Right cardiac atrium (tissue), 5 donors: ENCODE measurements at regions not wholly inside any gene's neighbourhood (a gene's known extent, or its start where the extent isn't known, plus 50 kb on each side); places are given as distances from the start of the nearest gene placed in this dataset.

Source experiments
- ATAC-seq, 2 donors: fragments of 200-7000 bp; cut with Tn5 transposase; one replicate each; pipeline versions ENCODE4 v1.8.0 to v1.9.1; 2020; ENCODE audit warnings: moderate library complexity in 2 of 2, mild to moderate bottlenecking in 1 of 2
- DNase-seq, 3 donors: peaks; one replicate each; pipeline ENCODE4 v3.0.0-alpha.2; 2020
- H3K27ac ChIP-seq: one replicate; pipeline ENCODE4 v1.5.1; 2013; ENCODE audit warnings: mild to moderate bottlenecking, low read length, control low read depth, moderate library complexity
- H3K27me3 ChIP-seq: one replicate; pipeline ENCODE4 v1.6.1; 2013; ENCODE audit not compliant: control insufficient read depth, insufficient read depth
- H3K4me1 ChIP-seq: one replicate; pipeline ENCODE4 v1.6.1; 2013; ENCODE audit warnings: low read length; ENCODE audit not compliant: control insufficient read depth, insufficient read depth
- H3K4me3 ChIP-seq: one replicate; pipeline ENCODE4 v1.5.1; 2013; ENCODE audit warnings: low read length, control low read depth
- H3K9me3 ChIP-seq: one replicate; pipeline ENCODE4 v1.6.1; 2013; ENCODE audit warnings: low read length; ENCODE audit not compliant: control insufficient read depth
- WGBS: extraction: QIAGEN DNeasy Blood & Tissue Kit; methylation state at CpG from one replicate; pipeline ENCODE4 v1.1.7; 2013; 5-methylcytosine and 5-hydroxymethylcytosine counted together
- intact Hi-C, 4 donors: fragments of 100-400 bp; cut with DNase I; formaldehyde crosslinking; loops; one replicate each; pipeline versions ENCODE4 v1.11.0 to v1.14.0; 2022 to 2023
- donor health status: healthy with polysubstance abuse.
- donor health status: DM: no; HTN: yes; CAD: no.
- donor health status: DM: no; HTN: no; CAD: no.
- donor health status: DM: no; HTN: yes; CAD: no; lungs with severe emphysema.
- donor health status: DM: yes; HTN: yes; CAD: no.

DNA sequence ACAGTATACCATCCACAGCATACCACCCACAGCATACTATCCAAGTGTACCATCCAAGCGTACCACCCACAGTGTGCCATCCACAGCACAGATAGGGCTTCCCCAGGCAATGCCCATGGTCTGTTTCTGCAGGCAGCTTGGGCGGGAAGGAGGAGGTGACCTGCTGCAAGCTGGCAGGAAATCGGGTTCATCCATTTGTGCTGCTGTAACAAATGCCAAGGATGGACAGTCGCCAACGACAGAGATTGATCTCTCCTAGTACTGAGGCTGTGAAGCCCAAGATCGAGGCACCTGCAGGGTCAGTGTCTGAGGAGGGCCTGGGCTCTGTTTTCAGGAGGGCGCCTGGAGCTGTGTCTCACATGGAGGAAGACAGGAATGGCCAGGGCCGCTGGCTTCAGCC is 93.6 kb upstream of the SNTG2 start:
- intact Hi-C loops: loop anchor here in 3 of 4 donors (10.0 kb wide), 1 partner anchor 688 kb away; no protein-coding TSS in a partner anchor
- H3K4me1 ChIP-seq: no peaks in the 10 kb centered on the region
- H3K27me3 ChIP-seq: no peaks in the 10 kb centered on the region
- DNase-seq: no peak
- no peak overlapping the region for H3K4me3 ChIP-seq
- WGBS: 85% methylated on average over 8 of the region's 8 CpGs
- no peaks in the 10 kb centered on the region for H3K9me3 ChIP-seq
- no peak for ATAC-seq
- H3K27ac ChIP-seq: no peak overlapping the region

DNA sequence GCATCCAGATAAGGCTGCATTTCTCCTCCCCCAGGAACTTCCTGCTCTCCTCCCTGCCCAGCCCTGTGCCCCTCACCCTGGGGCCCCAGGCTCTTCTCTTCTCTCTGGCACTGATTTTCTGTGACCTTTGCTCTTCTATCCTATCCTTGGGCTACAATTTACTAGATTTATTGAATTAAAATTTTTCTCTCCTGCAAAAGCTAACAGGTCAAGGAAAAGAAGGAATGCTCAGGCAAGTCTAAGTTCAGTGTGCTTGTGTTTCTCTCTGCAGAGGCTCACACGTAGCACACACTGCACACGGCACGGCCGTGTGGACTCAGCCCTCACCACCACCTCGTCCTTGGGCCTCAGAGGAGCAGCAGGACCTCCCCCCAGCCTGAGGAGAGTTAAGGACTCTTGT is 94.2 kb upstream of the SNTG2 start:
- H3K4me1 ChIP-seq: no peaks in the 10 kb centered on the region
- intact Hi-C loops: loop anchor here in 3 of 4 donors (10.0 kb wide), 1 partner anchor 688 kb away; no protein-coding TSS in a partner anchor
- no peaks in the 10 kb centered on the region for H3K9me3 ChIP-seq
- H3K27ac ChIP-seq: no peak overlapping the region
- no peak overlapping the region for H3K4me3 ChIP-seq
- WGBS: 75% methylated on average over 5 of the region's 5 CpGs
- no peaks in the 10 kb centered on the region for H3K27me3 ChIP-seq
- ATAC-seq: no peak
- DNase-seq: no peak

- intact Hi-C loops: loop anchor here in 3 of 4 donors (10.0 kb wide), 1 partner anchor 689 kb away; no protein-coding TSS in a partner anchor
These were observed 94.6 kb upstream of the SNTG2 start for GRCh38 chr2:856041-856440.

DNA sequence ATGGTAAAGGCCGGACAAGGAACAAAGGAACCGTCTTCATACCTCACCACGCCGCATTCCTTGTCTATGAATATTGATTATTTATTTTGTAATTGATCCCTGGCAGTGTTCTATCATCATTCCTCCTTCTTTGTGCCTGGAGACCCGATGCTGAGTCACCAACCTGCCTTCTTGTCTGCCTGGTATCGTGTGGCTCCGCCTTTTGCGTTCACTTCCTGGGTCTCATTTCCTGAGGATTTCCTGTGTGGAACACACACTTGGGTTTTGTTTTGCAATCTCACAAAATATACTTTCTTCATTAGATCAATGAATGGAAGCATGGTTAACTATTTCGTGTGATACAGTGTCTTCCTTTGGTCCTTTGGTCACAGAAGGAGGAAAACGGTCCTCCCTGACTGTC is 95.5 kb upstream of the SNTG2 start:
- intact Hi-C loops: loop anchor here in 3 of 4 donors (10.0 kb wide), 1 partner anchor 690 kb away; no protein-coding TSS in a partner anchor
- Histone ChIP-seq H3K4me3 (no peak overlapping the region), H3K9me3 (no peaks in the 10 kb centered on the region), H3K4me1 (no peaks in the 10 kb centered on the region), H3K27ac (no peak overlapping the region), H3K27me3 (no peaks in the 10 kb centered on the region)
- DNase-seq (no peak), ATAC-seq (no peak)
- WGBS: 75% methylated on average over 10 of the region's 10 CpGs

More at GRCh38 chr2:856041-856440, 94.6 kb upstream of the SNTG2 start:
- no peaks in the 10 kb centered on the region for H3K27me3 ChIP-seq
- H3K27ac ChIP-seq: no peak overlapping the region
- DNase-seq: no peak
- 64% methylated on average over 2 of the region's 2 CpGs for WGBS
- H3K4me3 ChIP-seq: no peak overlapping the region
- no peak for ATAC-seq
- no peaks in the 10 kb centered on the region for H3K4me1 ChIP-seq
- no peaks in the 10 kb centered on the region for H3K9me3 ChIP-seq

GRCh38 chr2:854460-854859 is 96.2 kb upstream of the SNTG2 start:
- Histone ChIP-seq H3K27ac (no peak overlapping the region), H3K9me3 (no peaks in the 10 kb centered on the region), H3K4me3 (no peak overlapping the region), H3K27me3 (no peaks in the 10 kb centered on the region), H3K4me1 (no peaks in the 10 kb centered on the region)
- peak in 1 of 2 donors; percentile 37 for ATAC-seq
- intact Hi-C loops: loop anchor here in 3 of 4 donors (10.0 kb wide), 1 partner anchor 690 kb away; no protein-coding TSS in a partner anchor
- 46% methylated on average over 3 of the region's 3 CpGs for WGBS
- DNase-seq: peak in 2 of 3 donors; percentile 32 to 62

DNA sequence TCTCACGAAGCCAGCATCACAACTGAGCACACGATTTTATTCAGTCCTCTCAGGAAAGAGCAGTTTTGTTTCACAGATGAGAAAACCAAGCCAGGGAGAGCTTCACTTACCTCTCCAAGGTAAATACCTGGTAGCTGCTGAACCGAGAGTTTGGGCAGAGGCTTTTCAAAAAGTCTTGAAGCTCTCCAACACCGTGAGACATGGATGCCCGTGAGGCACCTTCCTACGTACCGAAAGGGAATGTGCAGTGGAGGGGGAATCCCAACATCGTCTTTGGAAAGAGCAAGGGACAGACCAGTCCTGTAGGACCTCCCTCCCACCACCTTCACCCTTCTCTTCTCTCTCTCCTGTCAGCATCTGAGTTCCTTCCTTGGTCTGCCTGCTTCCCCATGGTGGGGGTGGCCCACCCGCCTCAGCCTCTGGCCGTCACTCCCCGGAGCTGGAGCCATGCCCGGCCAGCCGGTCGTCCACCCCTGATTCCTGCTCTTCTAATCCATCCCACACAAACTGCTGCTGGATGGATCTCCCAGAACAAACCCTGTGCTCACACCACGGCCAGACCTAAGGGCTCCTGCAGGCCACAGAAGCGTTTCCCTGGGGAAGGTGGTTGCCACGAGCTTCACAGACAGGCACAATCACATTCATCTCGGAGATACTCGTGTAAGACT is 97.3 kb upstream of the SNTG2 start:
- no peaks in the 10 kb centered on the region for H3K9me3 ChIP-seq
- H3K27me3 ChIP-seq: no peaks in the 10 kb centered on the region
- peak in 1 of 2 donors; percentile 16 for ATAC-seq
- 59% methylated on average over 19 of the region's 19 CpGs for WGBS
- H3K27ac ChIP-seq: no peak overlapping the region
- H3K4me3 ChIP-seq: no peak overlapping the region
- H3K4me1 ChIP-seq: no peaks in the 10 kb centered on the region
- no peak for DNase-seq
- intact Hi-C loops: loop anchor here in 3 of 4 donors (10.0 kb wide), 1 partner anchor 691 kb away; no protein-coding TSS in a partner anchor

- DNase-seq: no peak
- Histone ChIP-seq H3K4me3 (no peak overlapping the region), H3K9me3 (no peaks in the 10 kb centered on the region), H3K27ac (no peak overlapping the region), H3K27me3 (no peaks in the 10 kb centered on the region), H3K4me1 (no peaks in the 10 kb centered on the region)
- no peak for ATAC-seq
- intact Hi-C loops: loop anchor here in 3 of 4 donors (10.0 kb wide), 1 partner anchor 693 kb away; no protein-coding TSS in a partner anchor
- WGBS: 90% methylated on average over 6 of the region's 6 CpGs
These were observed 98.5 kb upstream of the SNTG2 start for GRCh38 chr2:852168-852567.

GRCh38 chr2:851680-852079 is 99.0 kb upstream of the SNTG2 start:
- H3K9me3 ChIP-seq: no peaks in the 10 kb centered on the region
- WGBS: 93% methylated on average over 8 of the region's 8 CpGs

DNA sequence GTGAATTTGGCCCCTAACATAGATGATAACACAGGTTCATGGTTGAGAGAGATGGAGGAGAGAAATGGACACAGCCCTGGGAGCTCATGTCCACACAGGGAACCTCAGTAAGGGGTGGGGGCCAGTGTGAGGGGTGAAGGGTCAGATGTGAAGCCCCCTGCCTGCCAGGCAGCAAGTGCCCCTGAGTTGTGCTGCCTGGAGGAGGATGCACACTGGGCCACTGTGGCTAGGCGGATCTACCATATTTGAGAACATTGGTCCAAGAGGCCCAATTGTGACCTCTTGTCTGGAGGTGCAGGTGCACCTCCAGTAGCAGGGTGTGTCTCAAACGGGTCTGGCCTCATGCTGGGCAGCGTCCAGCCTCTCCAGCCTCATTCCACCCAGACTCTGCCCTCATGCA is 99.6 kb upstream of the SNTG2 start:
- 84% methylated on average over 3 of the region's 3 CpGs for WGBS

More at GRCh38 chr2:851680-852079, 99.0 kb upstream of the SNTG2 start:
- no peak overlapping the region for H3K4me3 ChIP-seq
- DNase-seq: no peak
- no peaks in the 10 kb centered on the region for H3K4me1 ChIP-seq
- H3K27me3 ChIP-seq: no peaks in the 10 kb centered on the region
- no peak for ATAC-seq
- intact Hi-C loops: loop anchor here in 3 of 4 donors (10.0 kb wide), 1 partner anchor 693 kb away; no protein-coding TSS in a partner anchor
- H3K27ac ChIP-seq: no peak overlapping the region

DNA sequence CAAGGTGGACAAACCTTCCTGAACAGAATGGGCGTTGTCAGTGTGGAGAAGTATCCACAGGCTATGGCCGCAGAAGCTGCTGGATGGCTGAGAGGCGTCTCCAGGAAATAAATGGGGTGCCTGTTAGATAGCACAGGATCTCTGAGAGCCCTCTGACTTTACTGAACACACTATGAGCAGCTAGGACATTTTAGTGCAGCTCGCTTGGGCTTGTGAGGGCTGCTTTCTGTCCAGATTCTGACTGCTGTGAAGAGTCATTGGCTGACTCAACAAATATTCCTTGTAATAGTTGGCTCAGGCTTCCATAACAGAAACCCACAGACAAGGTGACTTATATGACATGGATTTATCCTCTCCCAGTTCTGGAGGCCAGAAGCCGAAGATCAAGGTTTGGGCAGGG is 100.2 kb upstream of the SNTG2 start:
- WGBS: 72% methylated on average over 5 of the region's 5 CpGs
- no peak for ATAC-seq
- DNase-seq: no peak
- Histone ChIP-seq H3K9me3 (no peaks in the 10 kb centered on the region), H3K27ac (no peak overlapping the region), H3K4me3 (no peak overlapping the region), H3K4me1 (no peaks in the 10 kb centered on the region), H3K27me3 (no peaks in the 10 kb centered on the region)
- intact Hi-C loops: loop anchor here in 3 of 4 donors (10.0 kb wide), 1 partner anchor 694 kb away; no protein-coding TSS in a partner anchor

More for the DNA sequence above, 99.6 kb upstream of the SNTG2 start:
- no peak overlapping the region for H3K4me3 ChIP-seq
- H3K27ac ChIP-seq: no peak overlapping the region
- intact Hi-C loops: loop anchor here in 3 of 4 donors (10.0 kb wide), 1 partner anchor 694 kb away; no protein-coding TSS in a partner anchor
- DNase-seq (no peak), ATAC-seq (no peak)
- no peaks in the 10 kb centered on the region for H3K4me1 ChIP-seq
- H3K9me3 ChIP-seq: no peaks in the 10 kb centered on the region
- H3K27me3 ChIP-seq: no peaks in the 10 kb centered on the region

DNA sequence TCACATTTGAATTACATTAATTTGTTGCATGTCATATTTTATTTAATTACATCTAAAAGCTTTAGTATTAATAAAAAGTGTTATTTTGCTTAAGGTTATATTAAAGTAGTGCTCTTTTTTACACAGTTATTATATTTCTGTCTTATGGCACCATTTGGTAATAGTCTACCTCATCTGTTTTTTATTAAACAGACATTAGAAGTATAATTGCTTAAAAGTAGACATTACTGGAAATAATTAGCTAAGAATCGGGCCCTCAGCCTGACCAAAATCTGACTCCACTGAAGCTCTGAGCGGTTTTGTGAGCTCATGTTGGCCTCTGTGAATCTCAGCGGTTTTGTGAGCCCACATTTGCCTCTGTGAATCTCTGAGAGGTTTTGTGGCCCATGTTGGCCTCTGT is 102.5 kb upstream of the SNTG2 start:
- Histone ChIP-seq H3K27ac (no peak overlapping the region), H3K27me3 (no peaks in the 10 kb centered on the region), H3K9me3 (no peaks in the 10 kb centered on the region), H3K4me1 (no peaks in the 10 kb centered on the region), H3K4me3 (no peak overlapping the region)
- WGBS: 85% methylated on average over 3 of the region's 3 CpGs
- ATAC-seq: no peak
- no peak for DNase-seq
- intact Hi-C loops: no loop called here
